Ishikawa (cell line): ENCODE measurements at regions not wholly inside any gene's neighbourhood (a gene's known extent, or its start where the extent isn't known, plus 50 kb on each side); places are given as distances from the start of the nearest gene placed in this dataset.

ENCODE experiments used
- CEBPB ChIP-seq: IDR thresholded peaks from 2 replicates; pipeline ENCODE4 v1.6.1; 2012
- CREB1 ChIP-seq: IDR thresholded peaks from 2 replicates; pipeline ENCODE4 v1.6.1; 2012; ENCODE audit warnings: low read depth
- EGR1 ChIP-seq: IDR thresholded peaks from 2 replicates; pipeline ENCODE4 v1.6.1; 2012
- EP300 ChIP-seq: IDR thresholded peaks from 2 replicates; pipeline ENCODE4 v1.6.1; 2012; ENCODE audit warnings: borderline replicate concordance
- FOXM1 ChIP-seq: IDR thresholded peaks from 2 replicates; pipeline ENCODE4 v1.6.1; 2012; ENCODE audit warnings: low read depth, borderline replicate concordance
- MAX ChIP-seq: IDR thresholded peaks from 2 replicates; pipeline ENCODE4 v1.6.1; 2012
- NFIC ChIP-seq: IDR thresholded peaks from 2 replicates; pipeline ENCODE4 v1.6.1; 2012
- RAD21 ChIP-seq: IDR thresholded peaks from 2 replicates; pipeline ENCODE4 v1.6.1; 2012; ENCODE audit warnings: low read depth
- REST ChIP-seq: IDR thresholded peaks from 2 replicates; pipeline ENCODE4 v1.6.1; 2012; ENCODE audit warnings: low read depth, mild to moderate bottlenecking
- TAF1 ChIP-seq: IDR thresholded peaks from 2 replicates; pipeline ENCODE4 v1.6.1; 2012; ENCODE audit warnings: low read depth, mild to moderate bottlenecking
- TCF12 ChIP-seq: IDR thresholded peaks from 2 replicates; pipeline ENCODE4 v1.6.1; 2012; ENCODE audit warnings: low read depth
- TEAD4 ChIP-seq: IDR thresholded peaks from 2 replicates; pipeline ENCODE4 v1.6.1; 2012
- USF1 ChIP-seq: IDR thresholded peaks from 2 replicates; pipeline ENCODE4 v1.6.1; 2012
- YY1 ChIP-seq: IDR thresholded peaks from 2 replicates; pipeline ENCODE4 v1.6.1; 2012; ENCODE audit warnings: low read depth
- ZBTB7A ChIP-seq: IDR thresholded peaks from 2 replicates; pipeline ENCODE4 v1.6.1; 2012; ENCODE audit warnings: low read depth

- no peak for TF ChIP-seq TAF1
- no peak for TF ChIP-seq RAD21
- no peak for TF ChIP-seq YY1
- TF ChIP-seq FOXM1, result no peak
- no peak for TF ChIP-seq EGR1
- no peak for TF ChIP-seq TCF12
- no peak for TF ChIP-seq NFIC
- TF ChIP-seq CEBPB, result no peak
- TF ChIP-seq CREB1, result no peak
- TF ChIP-seq TEAD4, result no peak
- TF ChIP-seq ZBTB7A, result no peak
- no peak for TF ChIP-seq EP300
- TF ChIP-seq USF1, result no peak
Measured at GRCh38 chr7:119343289-119343688, 929.7 kb upstream of the KCND2 start.

- TF ChIP-seq EGR1 (no peak), FOXM1 (no peak), EP300 (no peak)
Measured at GRCh38 chr7:119344466-119344865, 928.5 kb upstream of the KCND2 start.

GRCh38 chr7:119348491-119348890 is 924.5 kb upstream of the KCND2 start:
- no peak for TF ChIP-seq TEAD4
- no peak for TF ChIP-seq EP300
- no peak for TF ChIP-seq EGR1
- no peak for TF ChIP-seq ZBTB7A
- no peak for TF ChIP-seq FOXM1
- TF ChIP-seq CEBPB, result no peak
- TF ChIP-seq MAX, result no peak
- TF ChIP-seq USF1, result no peak
- no peak for TF ChIP-seq CREB1
- TF ChIP-seq REST, result no peak
- no peak for TF ChIP-seq TAF1
- no peak for TF ChIP-seq TCF12
- no peak for TF ChIP-seq YY1
- no peak for TF ChIP-seq NFIC
- TF ChIP-seq RAD21, result no peak

- TF ChIP-seq NFIC, result no peak
- no peak for TF ChIP-seq TEAD4
- no peak for TF ChIP-seq TAF1
- TF ChIP-seq TCF12, result no peak
- TF ChIP-seq CREB1, result no peak
- no peak for TF ChIP-seq USF1
- TF ChIP-seq ZBTB7A, result no peak
- no peak for TF ChIP-seq CEBPB
- TF ChIP-seq FOXM1, result no peak
- no peak for TF ChIP-seq MAX
Measured at GRCh38 chr7:119350334-119350733, 922.6 kb upstream of the KCND2 start.

- no peak for TF ChIP-seq MAX
- no peak for TF ChIP-seq TEAD4
- TF ChIP-seq CEBPB, result no peak
- no peak for TF ChIP-seq ZBTB7A
Measured at GRCh38 chr7:119351320-119351719, 921.7 kb upstream of the KCND2 start.

GRCh38 chr7:119374436-119374835 is 898.5 kb upstream of the KCND2 start:
- TF ChIP-seq NFIC (no peak), TEAD4 (no peak), EP300 (no peak), FOXM1 (no peak), CREB1 (no peak), RAD21 (no peak), EGR1 (no peak), YY1 (no peak), TCF12 (no peak), TAF1 (no peak), ZBTB7A (no peak), USF1 (no peak)

GRCh38 chr7:119377861-119378260 is 895.1 kb upstream of the KCND2 start:
- TF ChIP-seq EP300 (no peak), YY1 (no peak), NFIC (no peak), ZBTB7A (no peak), EGR1 (no peak), CREB1 (no peak), CEBPB (no peak), USF1 (no peak), RAD21 (no peak), MAX (no peak), TEAD4 (no peak), FOXM1 (no peak)
